GM21528 (cell line): ENCODE measurements at regions not wholly inside any gene's neighbourhood (a gene's known extent, or its start where the extent isn't known, plus 50 kb on each side); places are given as distances from the start of the nearest gene placed in this dataset.

Experiments
- ATAC-seq: cut with Tn5 transposase; IDR thresholded peaks from one replicate; pipeline ENCODE4 v1.9.1; 2021; ENCODE audit warnings: mild to moderate bottlenecking, moderate library complexity; ENCODE audit not compliant: unreplicated experiment, low FRiP score

GRCh38 chr7:79734181-79734580 is 280.7 kb upstream of the MAGI2 start:
- no peak for ATAC-seq

- no peak for ATAC-seq
Observed at GRCh38 chr7:79732535-79732934, 279.1 kb upstream of the MAGI2 start.

GRCh38 chr7:79730971-79731370 is 277.5 kb upstream of the MAGI2 start:
- ATAC-seq = no peak

DNA sequence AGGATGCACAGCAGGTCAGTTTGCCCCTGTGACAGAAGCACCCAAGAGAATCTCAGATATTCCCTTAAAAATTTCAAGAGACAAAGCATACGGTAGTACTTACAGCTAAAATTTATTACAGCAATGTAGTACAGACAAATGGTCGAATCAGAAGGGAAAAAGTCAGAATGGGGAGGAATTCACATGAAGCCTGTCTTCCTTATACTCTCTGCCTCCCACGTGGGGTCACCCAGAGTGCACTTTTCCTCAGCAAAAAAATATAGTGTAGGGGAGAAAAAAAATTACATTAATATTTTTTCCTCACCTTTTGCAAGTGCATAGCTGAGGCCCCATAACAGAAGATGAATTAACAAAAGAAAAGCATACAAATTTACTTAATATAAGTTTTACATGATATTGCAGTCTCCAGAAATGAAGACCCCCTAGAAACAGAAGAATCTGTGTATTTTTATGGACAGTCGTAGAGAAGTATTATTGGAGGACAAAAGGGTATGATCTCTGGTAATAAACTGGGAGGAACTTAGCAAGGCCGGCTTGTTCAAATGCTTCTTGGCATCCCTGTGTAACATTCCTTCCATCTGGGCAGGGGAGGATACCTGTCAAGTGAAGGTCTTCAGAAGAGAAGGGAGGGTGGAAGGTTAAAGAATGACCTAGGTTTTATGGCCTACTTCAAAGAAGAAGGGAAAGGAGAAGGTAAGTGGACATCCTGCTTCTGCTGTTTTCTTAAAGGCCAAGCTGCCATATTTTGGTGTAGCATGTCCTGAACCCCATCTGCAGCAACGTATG is 270.6 kb upstream of the MAGI2 start:
- no peak for ATAC-seq

DNA sequence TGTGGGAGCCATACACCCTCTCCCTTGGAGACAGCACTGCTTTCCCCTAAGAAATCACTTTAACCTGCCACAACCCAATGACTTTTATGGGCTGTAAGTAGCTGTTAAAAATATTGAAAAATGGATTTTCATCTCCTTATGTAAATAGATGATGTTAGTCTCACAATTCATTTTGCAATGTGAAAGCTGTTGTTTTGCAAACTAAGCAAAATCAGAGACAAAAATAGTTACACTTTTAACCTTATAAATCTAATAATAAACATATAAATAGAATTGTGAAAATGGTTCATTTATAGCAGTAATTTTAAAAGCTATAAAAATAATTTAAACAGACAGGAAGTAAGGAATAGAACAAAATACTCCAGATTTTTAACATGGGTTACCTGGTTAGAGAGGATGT is 268.8 kb upstream of the MAGI2 start:
- ATAC-seq = no peak

DNA sequence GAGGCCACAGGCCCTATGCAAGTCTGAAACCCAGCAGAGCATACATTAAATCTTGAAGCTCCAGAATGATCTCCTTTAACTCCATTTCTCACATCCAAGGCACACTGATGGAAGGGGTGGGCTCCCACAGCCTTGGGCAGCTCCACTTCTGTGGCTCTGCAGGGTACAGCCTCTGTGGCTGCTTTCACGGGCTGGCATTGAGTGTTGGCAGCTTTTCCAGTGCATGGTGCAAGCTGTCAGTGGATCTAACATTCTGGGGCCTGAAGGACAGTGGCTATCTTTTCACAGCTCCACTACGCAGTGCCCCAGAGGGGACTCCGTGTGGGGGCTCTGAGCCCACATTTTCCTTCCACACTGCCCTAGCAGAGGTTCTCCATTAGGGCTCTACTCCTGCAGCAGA is 265.7 kb upstream of the MAGI2 start:
- no peak for ATAC-seq

DNA sequence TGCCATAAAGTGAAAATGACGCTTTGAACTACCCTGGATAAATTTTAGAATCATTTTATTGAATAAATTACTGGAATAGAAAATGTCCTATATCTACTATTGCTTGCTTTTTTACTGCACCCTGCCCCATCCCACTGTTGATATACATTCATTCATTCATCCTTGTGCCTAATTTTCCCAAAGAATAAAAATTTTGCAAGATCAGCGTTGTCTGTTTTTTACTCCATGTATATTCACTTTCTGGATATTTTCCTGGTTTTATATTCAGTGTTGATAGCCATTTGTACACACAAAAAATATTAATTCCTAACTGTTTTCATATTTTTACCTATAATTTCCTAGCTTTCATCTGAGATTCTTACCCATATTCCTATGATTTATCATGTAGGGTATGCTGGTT is 262.9 kb upstream of the MAGI2 start:
- no peak for ATAC-seq

- ATAC-seq = no peak
Observed at GRCh38 chr7:79714081-79714480, 260.6 kb upstream of the MAGI2 start.

- no peak for ATAC-seq
Observed at GRCh38 chr7:79713276-79713675, 259.8 kb upstream of the MAGI2 start.

DNA sequence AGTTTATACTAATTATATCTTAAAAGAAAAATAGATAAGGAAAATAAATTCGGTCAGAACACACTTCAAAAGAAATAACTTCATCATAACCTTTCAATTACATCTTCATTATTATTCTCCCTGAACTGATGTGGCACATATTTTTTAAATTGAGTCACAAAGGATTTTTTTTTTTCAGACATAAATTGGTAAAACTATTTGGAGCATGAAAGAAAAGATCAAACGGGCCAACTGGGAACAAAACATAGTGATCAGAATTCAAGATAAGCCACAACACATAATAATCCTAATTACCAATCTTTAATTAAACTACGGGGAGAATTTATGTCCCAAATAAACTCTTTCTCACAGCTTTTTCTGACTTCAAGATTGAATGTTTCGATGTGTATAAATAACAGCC is 258.2 kb upstream of the MAGI2 start:
- ATAC-seq = no peak

DNA sequence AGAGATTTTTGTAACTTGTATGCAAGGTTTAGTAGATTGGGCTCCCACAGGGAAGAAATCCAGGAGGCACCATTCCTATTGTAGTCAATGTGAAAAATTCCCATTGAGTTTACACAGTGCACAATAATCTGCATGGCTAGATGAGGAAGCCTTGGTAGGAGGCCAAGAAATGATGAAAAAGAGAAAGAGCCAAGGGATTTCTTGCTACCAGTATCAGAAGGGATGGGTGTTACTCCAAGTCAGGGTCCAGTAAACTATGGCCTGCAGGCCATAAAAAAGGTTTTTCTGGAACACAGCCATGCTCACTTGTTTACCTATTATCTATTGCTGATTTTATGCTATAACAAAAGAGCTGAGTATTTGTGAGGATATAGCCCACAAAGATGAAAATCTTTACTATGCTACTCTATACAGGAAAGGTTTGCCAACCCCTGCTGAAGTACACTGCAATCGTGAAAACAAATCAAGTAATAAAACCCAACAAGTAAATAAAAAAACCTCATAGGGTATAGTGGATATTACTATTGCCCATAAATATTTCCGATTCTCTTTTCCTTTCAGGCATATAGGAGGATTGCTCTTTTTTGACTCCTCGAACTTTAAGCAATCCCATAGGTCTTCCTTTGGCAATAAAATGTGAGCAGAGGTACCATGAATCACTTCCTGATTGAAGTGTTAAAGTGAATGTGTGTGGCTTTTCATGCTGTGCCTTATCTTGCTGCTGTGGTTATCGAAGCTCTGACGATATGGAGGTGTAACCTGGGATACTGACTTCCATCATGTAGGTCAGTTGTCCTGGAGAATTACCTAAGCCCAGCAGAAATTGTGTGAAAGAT is 256.3 kb upstream of the MAGI2 start:
- no peak for ATAC-seq

- no peak for ATAC-seq
Observed at GRCh38 chr7:79702116-79702515, 248.6 kb upstream of the MAGI2 start.

DNA sequence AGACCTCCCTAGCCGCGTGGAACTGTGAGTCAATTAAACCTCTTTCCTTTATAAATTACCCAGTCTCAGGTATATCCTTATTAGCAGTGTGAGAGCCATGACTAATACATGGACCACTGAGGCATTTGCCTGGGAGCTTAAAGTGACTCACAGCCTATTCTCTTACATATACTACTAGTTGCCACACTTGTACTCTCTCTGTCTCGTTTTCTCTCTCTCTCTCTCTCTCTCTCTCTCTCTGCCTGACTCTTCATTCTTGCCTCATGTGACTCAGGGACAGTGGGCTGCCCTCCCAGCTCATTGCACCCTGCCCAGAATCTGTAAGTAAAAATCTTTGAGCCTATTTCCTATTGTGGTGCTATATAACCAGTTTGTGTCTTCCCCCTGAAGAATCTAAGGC is 238.5 kb upstream of the MAGI2 start:
- ATAC-seq = no peak

DNA sequence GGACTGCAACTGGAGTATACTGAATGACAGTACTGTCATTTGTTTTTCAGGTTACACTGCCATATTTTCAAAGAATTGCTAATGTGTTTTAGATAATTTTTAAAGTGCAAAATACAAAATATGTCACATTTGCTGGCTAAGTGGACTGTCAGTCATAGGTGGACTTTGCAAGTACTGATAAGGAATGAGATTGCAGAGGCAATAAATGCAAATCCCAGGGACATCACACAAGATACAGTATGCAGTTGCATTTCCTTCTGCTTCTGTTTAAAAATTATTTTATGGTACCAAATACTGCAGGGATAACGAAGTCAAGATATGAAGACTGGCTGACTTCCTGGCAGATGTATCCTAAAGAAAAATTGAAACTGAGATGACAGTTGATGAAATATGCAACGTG is 237.6 kb upstream of the MAGI2 start:
- no peak for ATAC-seq

- no peak for ATAC-seq
Observed at GRCh38 chr7:79684384-79684783, 230.9 kb upstream of the MAGI2 start.

- no peak for ATAC-seq
Observed at GRCh38 chr7:79683916-79684315, 230.4 kb upstream of the MAGI2 start.

- no peak for ATAC-seq
Observed at GRCh38 chr7:79683185-79683890, 229.9 kb upstream of the MAGI2 start.

- ATAC-seq = no peak
Observed at GRCh38 chr7:79681454-79681853, 228.0 kb upstream of the MAGI2 start.

DNA sequence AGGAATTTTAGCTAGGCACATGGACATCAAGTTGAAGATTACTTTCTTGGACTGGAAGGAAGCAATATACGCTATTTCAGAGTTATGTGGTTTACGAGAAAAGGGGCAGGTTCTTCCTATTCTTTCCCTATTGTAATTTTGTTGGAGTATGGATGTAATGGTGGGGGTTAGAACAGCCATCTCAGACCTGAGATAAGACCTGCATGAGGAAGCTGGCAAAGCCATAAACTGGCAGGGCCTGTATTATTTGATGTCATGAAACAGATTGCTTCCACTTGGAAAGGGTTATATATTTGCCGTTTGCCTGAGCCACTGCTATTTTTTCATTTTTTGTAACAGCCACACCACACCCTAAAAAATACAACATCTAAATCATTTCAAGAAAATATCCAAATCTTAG is 220.5 kb upstream of the MAGI2 start:
- no peak for ATAC-seq

DNA sequence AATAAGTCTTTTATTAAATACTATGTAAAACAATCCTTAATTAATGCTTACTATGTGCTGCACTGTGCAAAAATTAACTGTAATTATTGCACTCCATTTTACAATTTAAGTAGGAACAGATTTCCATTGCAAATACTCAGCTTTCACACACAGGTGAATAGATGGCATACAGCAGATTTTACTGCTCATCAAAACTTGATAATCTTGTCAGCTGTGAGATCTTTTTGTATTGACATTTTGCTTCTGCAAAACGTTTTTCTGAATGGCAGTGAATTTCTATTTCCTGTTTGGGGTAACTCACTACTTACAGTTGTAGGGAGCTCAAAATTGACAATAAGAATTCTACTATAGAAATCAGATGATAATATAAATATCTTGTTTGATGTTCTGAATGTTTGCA is 220.0 kb upstream of the MAGI2 start:
- no peak for ATAC-seq

DNA sequence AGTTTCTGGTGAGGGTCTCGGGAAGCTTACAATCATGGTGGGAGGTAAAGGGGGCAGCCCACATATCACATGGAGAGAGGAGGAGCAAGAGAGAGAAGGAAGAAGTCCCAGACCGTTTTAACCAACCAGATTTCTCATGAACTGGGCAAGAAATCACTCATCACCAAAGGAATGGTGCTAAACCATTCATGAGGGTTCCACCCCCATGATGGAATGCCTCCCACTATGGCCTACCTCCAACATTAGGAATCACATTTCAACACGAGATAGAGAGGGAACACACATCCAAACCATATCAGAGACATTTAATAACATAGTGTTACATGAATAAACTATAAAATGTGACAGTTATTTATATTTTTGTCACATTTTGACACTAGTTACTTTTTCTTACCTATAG is 214.8 kb upstream of the MAGI2 start:
- ATAC-seq = no peak
